ENCODE measurements at regions not wholly inside any gene's neighbourhood (a gene's known extent, or its start where the extent isn't known, plus 50 kb on each side); places are given as distances from the start of the nearest gene placed in this dataset.

DNA sequence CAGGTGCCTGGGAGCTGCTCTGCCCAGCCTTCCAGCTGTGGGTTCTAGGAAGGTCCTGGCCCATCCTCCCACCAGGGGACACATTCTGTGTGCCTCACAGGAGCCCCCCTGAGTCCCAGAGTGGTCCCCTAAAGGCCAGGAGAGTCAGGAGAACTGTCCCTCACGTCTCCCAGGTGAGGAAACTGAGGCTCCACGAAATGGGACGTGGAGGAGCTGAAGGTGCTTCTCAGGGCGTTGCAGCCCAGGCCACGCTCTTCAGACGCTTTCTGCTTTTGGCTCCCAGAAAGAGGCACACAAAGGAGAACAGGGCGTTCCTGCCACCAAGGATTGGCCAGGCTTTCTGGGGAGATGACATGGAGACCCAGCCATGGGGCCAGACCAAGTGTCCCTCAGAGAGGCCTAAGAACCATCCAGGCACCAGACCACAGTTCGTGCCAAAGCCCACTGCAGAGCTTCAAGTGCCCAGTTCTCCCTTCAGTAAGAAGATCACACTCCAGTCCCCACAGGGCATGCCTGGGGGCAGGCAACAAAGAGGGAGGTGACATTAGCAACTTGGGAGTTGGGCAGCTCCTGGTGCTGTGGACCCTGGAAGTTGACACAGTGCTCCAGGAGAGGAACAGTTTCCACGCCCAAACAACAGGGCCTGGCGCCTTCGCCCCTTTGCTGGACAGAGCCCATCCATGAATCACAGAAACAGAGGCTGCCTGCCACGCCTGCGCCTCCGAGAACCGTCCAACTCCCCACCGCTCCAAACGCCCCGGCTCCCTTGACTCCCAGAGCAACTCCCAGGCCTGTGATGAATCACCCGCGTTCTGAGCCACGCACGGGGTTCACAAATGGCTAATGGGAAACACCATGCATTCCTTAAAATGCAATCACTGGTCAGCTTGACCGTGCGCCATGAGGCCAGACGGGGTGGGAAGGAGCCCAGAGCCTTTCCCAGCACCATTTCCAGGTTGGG, 589.2 kb downstream of the BRD1 start:
- Histone ChIP-seq H4K20me1 (ENCODE audit: insufficient read depth, low read length) (no peaks in the 10 kb centered on the region), H3F3A (ENCODE audit: insufficient read depth, low read length) (no peaks in the 10 kb centered on the region), H3K79me2 (ENCODE audit: low read length) (no peaks in the 10 kb centered on the region), H3K27me3 (replicated peaks; ENCODE audit: insufficient read depth, low read length) (peaks cover 60% of the 10 kb centered on the region), H3K4me3 (ENCODE audit: low read length) (no peak overlapping the region), H3K27ac (ENCODE audit: low read length) (no peak overlapping the region), H3K4me1 (ENCODE audit: low read length) (no peaks in the 10 kb centered on the region), H3K9ac (ENCODE audit: low read length) (no peak overlapping the region), H3K9me3 (replicated peaks; ENCODE audit: insufficient read depth, low read length) (no peaks in the 10 kb centered on the region), H3K9me2 (replicated peaks; ENCODE audit: insufficient read depth, low read length) (no peaks in the 10 kb centered on the region), H3K36me3 (replicated peaks; ENCODE audit: insufficient read depth, low read length) (no peaks in the 10 kb centered on the region), H3K4me2 (ENCODE audit: low read depth, low read length) (no peak overlapping the region), H2AFZ (ENCODE audit: low read length) (no peak overlapping the region)
- no peak for DNase-seq
- TF ChIP-seq CTCF (IDR thresholded peaks at IDR 0.05; ENCODE audit: low read length) (no peak), EZH2phosphoT487 (IDR thresholded peaks at IDR 0.05; ENCODE audit: low read length) (no peak), EZH2 (optimal IDR thresholded peaks at IDR 0.05; ENCODE audit: low read depth, low read length) (no peak)

DNA sequence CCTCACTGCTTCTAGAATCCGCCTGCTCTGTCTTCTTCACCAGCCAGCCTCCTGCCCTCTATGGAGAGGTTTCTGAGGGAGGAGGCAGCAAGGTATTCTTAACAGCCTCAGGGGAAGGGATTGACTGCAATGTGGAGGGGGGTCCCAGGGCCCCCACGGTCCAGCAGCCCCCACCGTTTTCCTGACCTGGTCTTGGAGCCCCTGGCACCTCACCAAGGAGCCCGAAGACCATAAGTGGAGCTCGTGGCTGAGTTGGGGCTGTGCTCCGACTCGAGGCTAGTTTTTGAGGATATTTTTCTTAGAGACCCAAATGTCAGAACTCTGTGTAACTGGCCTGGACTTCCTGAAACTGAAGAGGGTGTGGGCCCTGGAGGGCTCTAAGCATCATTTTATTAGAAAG, 590.0 kb downstream of the BRD1 start:
- no peaks in the 10 kb centered on the region for H3K9me2 ChIP-seq (replicated peaks; ENCODE audit: insufficient read depth, low read length)
- TF ChIP-seq EZH2 (optimal IDR thresholded peaks at IDR 0.05; ENCODE audit: low read depth, low read length) (no peak), CTCF (IDR thresholded peaks at IDR 0.05; ENCODE audit: low read length) (no peak), EZH2phosphoT487 (IDR thresholded peaks at IDR 0.05; ENCODE audit: low read length) (no peak)

DNA sequence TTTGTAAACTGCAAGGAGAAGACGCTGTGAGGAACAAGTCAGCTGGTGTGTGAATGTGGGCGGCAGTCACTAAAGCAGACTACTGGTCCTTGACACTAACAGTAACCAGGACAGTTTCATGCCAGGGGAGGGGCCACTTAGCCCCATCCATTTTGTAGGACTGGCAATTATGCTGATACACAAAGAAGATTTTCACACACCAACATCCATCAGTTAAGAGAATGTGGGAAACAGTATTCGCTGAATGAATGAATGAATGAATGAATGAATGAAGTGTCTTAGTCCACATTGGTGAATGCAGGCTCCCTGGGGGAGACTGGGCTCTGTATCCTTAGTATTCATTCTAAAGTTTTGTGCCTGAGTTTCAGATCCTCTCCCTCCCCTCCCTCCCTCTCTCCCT, 590.4 kb downstream of the BRD1 start:
- TF ChIP-seq EZH2phosphoT487 (IDR thresholded peaks at IDR 0.05; ENCODE audit: low read length) (no peak), CTCF (IDR thresholded peaks at IDR 0.05; ENCODE audit: low read length) (no peak), EZH2 (optimal IDR thresholded peaks at IDR 0.05; ENCODE audit: low read depth, low read length) (no peak)
- Histone ChIP-seq H3K27me3 (replicated peaks; ENCODE audit: insufficient read depth, low read length) (peaks cover 67% of the 10 kb centered on the region), H3K4me2 (ENCODE audit: low read depth, low read length) (no peak overlapping the region), H3K36me3 (replicated peaks; ENCODE audit: insufficient read depth, low read length) (no peaks in the 10 kb centered on the region), H3K4me1 (ENCODE audit: low read length) (no peaks in the 10 kb centered on the region), H3K9me3 (replicated peaks; ENCODE audit: insufficient read depth, low read length) (no peaks in the 10 kb centered on the region), H2AFZ (ENCODE audit: low read length) (no peak overlapping the region), H3K79me2 (ENCODE audit: low read length) (no peaks in the 10 kb centered on the region), H3F3A (ENCODE audit: insufficient read depth, low read length) (no peaks in the 10 kb centered on the region), H3K27ac (ENCODE audit: low read length) (no peak overlapping the region), H4K20me1 (ENCODE audit: insufficient read depth, low read length) (no peaks in the 10 kb centered on the region), H3K9ac (ENCODE audit: low read length) (no peak overlapping the region), H3K4me3 (ENCODE audit: low read length) (no peak overlapping the region), H3K9me2 (replicated peaks; ENCODE audit: insufficient read depth, low read length) (no peaks in the 10 kb centered on the region)
- no peak for DNase-seq

More for the DNA sequence above, 590.0 kb downstream of the BRD1 start:
- no peak overlapping the region for H3K4me3 ChIP-seq (ENCODE audit: low read length)
- no peak for DNase-seq
- no peaks in the 10 kb centered on the region for H3F3A ChIP-seq (ENCODE audit: insufficient read depth, low read length)
- no peak overlapping the region for H3K4me2 ChIP-seq (ENCODE audit: low read depth, low read length)
- no peaks in the 10 kb centered on the region for H3K36me3 ChIP-seq (replicated peaks; ENCODE audit: insufficient read depth, low read length)
- no peaks in the 10 kb centered on the region for H3K9me3 ChIP-seq (replicated peaks; ENCODE audit: insufficient read depth, low read length)
- H4K20me1 ChIP-seq (ENCODE audit: insufficient read depth, low read length): no peaks in the 10 kb centered on the region
- no peak overlapping the region for H3K9ac ChIP-seq (ENCODE audit: low read length)
- H3K27me3 ChIP-seq (replicated peaks; ENCODE audit: insufficient read depth, low read length): peaks cover 67% of the 10 kb centered on the region
- H3K4me1 ChIP-seq (ENCODE audit: low read length): no peaks in the 10 kb centered on the region
- H3K79me2 ChIP-seq (ENCODE audit: low read length): no peaks in the 10 kb centered on the region
- H3K27ac ChIP-seq (ENCODE audit: low read length): no peak overlapping the region
- no peak overlapping the region for H2AFZ ChIP-seq (ENCODE audit: low read length)

Data from MM.1S (cell line).